ENCODE measurements at regions not wholly inside any gene's neighbourhood (a gene's known extent, or its start where the extent isn't known, plus 50 kb on each side); places are given as distances from the start of the nearest gene placed in this dataset.
"Not testable (repeated sequence)": the region's sequence is repeated elsewhere in the genome, so short reads cannot be mapped to it uniquely, and the experiment has no call there.

DNA sequence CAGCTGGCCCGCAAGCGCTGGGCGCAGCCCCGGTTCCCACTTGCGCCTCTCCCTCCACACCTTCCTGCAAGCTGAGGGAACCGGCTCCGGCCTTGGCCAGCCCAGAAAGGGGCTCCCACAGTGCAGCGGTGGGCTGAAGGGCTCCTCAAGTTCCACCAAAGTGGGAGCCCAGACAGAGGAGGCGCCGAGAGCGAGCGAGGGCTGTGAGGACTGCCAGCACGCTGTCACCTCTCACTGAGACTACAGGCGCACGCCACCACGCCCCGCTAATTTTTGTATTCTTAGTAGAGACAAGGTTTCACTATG is 103.3 kb upstream of the KMT2C start:
- DNase-seq = not testable (repeated sequence)

DNA sequence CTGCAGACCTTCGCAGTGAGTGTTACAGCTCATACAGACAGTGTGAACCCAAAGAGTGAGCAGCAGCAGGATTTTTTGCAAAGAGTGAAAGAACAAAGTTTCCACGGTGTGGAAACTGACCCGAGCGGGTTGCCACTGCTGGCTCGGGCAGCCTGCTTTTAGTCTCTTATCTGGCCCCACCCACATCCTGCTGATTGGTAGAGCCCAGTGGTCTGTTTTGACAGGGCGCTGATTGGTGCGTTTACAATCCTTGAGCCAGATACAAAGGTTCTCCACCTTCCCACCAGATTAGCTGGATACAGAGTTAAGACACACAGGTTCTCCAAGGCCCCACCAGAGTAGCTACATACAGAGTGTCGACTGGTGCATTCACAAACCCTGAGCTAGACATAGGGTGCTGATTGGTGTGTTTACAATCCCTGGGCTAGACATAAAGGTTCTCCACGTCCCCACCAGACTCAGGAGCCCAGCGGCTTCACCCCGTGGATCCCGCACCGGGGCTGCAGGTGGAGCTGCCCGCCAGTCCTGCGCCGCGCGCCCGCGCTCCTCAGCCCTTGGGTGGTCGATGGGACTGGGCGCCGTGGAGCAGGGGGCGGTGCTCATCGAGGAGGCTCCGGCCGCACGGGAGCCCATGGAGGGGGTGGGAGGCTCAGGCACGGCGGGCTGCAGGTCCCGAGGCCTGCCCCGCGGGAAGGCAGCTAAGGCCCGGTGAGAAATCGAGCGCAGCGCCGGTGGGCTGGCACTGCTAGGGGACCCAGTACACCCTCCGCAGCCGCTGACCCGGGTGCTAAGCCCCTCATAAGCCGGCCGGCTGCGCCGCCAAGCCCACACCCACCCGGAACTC is 102.8 kb upstream of the KMT2C start:
- DNase-seq = not testable (repeated sequence)

- DNase-seq = no peak
Measured at GRCh38 chr7:152537639-152538038, 101.8 kb upstream of the KMT2C start.

DNA sequence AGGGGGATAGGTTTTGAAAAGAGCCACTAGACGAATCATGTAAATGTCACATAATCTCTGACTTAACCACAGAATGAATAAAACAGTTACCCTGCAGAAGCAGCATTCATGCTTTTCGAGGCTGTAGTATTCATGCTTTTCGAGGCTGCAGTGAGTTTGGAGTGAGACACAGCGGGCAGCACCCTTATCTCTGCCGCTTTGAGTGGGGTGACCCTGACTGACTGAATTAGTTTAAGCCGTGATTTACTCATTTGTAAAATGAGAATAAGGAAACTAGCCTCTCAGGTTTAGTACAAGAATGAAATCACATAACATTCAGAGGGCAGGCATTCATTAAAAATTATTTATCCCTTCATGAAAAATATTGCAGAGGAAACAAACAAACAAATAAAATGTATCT is 92.8 kb upstream of the KMT2C start:
- no peak for DNase-seq

DNA sequence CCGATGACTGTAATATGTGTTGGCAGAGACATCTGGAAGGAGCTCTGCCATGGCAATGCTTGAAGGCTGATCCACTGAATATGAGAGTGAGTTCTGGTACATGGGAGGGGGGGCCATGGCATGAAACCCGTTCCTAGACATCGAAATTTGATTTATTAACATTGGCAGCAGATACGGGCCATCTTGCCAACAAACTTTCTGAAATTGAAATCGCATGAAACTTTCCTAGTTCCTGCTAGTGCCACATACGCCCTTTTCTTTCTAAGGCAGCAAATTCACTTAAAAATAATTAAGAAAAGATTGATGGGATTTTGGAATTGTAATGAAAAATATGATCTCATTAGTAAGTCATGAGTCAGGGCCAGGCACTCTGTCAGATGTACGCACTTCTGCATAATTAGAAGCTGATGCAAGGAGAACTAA is 91.8 kb upstream of the KMT2C start:
- DNase-seq = peak; percentile 4

- no peak for DNase-seq
Measured at GRCh38 chr7:152523916-152524315, 88.1 kb upstream of the KMT2C start.

GRCh38 chr7:152522571-152523067 is 86.8 kb upstream of the KMT2C start:
- no peak for DNase-seq

DNA sequence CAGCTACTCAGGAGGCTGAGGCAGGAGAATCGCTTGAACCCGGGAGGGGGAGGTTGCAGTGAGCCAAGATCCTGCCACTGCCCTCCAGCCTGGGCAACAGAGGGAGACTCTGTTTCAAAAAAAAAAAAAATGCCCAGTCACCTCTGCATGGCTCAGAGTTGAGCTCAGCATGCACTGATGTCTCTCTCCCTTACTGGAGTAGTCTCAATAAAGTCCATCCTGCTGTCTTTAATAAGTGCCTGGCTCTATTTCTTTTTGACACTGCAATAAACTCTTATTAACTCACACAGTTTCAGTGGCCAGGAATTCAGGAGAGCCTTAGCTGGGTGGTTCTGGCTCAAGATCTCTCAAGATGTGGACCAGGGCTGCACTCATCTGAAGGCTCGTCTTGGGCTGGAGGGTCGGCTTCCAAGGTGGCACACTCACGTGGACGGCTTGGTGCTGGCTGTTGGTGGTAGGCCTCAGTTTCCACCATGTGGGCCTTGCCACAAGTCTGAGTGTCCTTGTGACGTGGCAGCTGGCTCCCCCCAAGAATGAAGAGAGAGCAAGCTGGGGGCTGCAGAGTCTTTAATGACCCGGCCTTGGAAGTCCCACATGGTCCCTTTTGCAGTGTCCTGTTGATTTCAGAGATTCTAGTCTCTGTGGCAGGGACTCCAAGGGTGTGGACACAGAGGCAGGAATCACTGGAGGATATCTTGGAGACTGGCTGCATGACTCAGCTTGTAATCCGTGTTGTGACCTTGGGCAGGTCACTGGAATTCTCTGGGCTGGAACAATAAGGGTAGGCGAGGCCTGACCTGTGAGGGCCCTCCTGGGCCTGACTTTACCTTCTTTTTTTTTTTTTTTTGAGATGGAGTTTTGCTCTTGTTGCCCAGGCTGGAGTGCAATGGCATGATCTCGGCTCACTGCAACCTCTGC is 85.9 kb upstream of the KMT2C start:
- DNase-seq = no peak

DNA sequence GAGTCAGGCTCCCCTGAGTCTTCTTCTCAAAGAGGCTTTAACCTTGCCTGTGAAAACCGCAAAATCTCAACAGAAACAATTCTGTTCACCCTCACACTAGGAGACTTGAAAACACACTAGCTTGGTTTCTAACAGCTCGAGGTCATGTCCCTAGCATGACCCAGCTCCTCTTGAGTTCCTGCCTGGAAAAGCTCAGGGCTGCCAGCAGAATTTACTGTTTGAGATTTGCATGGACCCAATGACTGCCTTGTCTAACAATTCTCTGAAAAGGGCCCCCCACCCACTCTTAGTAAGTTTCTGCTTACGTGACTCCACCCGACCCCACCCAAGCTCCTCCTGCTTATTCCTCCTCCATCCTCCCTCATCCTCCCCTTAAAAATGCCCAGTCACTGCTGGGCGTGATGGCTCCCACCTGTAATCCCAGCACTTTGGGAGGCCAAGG is 85.1 kb upstream of the KMT2C start:
- DNase-seq = no peak

GRCh38 chr7:152519290-152519689 is 83.5 kb upstream of the KMT2C start:
- no peak for DNase-seq

- DNase-seq = no peak
Measured at GRCh38 chr7:152516216-152516615, 80.4 kb upstream of the KMT2C start.

- DNase-seq = not testable (repeated sequence)
Measured at GRCh38 chr7:152515266-152515950, 79.6 kb upstream of the KMT2C start.

DNA sequence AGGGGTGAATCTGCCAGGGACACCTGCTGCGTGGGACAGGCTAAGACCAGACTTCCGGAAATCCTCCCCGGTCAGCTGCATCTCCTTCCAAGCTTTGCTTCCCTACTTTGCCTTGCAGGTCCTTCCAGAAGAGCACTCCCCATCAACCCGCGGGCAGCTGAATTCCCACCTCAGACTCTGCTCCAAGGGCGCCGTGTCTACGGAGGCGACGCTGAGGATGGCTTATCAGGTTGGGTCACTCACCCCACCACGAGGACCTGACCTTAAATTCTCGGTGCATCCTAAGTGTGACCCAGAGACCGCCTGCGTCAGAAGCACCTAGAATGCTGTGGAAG is 78.9 kb upstream of the KMT2C start:
- DNase-seq = no peak

GRCh38 chr7:152513861-152514770 is 78.3 kb upstream of the KMT2C start:
- DNase-seq = no peak

DNA sequence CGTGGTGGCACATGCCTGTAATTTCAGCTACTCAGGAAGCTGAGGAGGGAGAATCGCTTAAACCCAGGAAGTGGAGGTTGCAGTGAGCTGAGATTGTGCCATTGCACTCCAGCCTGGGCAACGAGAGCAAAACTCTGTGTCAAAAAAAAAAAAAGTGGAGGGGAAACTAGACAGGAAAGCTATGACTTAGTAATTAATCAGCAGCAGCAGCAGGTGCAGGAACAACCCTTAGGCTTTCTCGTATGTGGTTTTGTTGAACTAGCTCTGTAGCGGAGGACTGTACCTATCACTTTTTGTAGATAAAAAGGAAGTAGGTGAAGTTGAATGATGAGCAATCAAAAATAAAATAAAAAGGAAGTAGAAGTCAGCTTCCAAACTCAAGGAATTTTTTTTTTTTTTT is 76.9 kb upstream of the KMT2C start:
- peak; percentile 33 for DNase-seq

DNA sequence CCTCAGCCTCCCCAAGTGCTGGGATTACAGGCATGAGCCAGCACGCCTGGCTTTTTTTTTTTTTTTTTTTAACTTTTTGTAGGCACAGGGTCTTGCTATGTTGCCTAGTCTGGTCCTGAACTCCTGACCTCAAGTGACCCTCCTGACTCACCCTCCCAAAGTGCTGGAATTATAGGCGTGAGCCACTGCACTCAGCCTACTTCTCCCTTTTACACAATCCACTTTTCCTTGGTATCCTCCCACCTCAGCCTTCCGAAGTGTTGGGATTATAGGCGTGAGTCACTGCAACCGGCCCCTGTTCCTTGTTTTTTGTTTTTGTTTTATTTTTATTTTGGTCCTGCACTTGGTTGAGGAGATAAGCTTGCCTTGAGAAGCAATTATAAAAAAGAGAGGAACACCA is 75.9 kb upstream of the KMT2C start:
- peak; percentile 56 for DNase-seq

DNA sequence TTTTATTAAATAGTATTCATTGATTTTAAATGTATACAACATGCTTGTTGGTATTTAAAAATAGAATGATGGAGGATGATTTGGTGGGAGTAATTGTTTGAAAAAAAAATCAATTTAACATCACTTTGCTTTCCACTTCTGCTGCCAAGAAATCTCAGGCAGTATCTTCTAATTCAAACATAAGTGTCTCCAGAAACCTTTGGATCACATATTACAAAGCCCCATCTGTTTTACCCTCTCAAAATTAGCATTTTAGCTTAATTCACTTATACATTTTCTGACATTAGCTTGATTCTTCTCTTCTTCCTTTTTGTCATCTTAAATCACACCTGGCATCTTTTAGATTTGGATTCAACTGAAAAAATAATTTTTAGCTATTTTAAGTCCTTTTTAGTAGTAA is 72.9 kb upstream of the KMT2C start:
- DNase-seq = no peak

- no peak for DNase-seq
Measured at GRCh38 chr7:152505606-152506005, 69.8 kb upstream of the KMT2C start.

DNA sequence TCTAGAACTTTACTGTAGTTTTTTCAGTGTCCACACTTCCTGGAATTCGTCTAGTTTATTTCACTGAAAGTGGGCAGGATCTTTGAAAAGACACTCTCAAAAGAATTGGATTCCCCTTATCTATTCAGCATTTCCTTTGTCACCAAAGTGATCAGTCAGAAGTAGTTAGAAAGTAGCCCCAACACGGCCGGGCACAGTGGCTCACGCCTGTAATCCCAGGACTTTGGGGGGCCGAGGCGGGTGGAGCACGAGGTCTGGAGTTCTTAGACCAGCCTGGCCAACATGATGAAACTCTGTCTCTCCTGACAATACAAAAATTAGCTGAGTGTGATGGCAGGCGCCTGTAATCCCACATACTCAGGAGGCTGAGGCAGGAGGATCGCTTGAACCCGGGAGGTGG is 69.0 kb upstream of the KMT2C start:
- DNase-seq = no peak

GRCh38 chr7:152504367-152504766 is 68.6 kb upstream of the KMT2C start:
- DNase-seq = no peak

- no peak for DNase-seq
Measured at GRCh38 chr7:152502813-152503790, 67.3 kb upstream of the KMT2C start.
